HUES6 (cell line): ENCODE measurements at regions not wholly inside any gene's neighbourhood (a gene's known extent, or its start where the extent isn't known, plus 50 kb on each side); places are given as distances from the start of the nearest gene placed in this dataset.

Experiments used
- H3K27ac ChIP-seq: 2 replicates; pipeline ENCODE4 v1.7.0; 2013; ENCODE audit warnings: low read depth, mild to moderate bottlenecking, low read length, inconsistent platforms
- H3K27me3 ChIP-seq: 2 replicates; pipeline ENCODE4 v1.6.1; 2013; ENCODE audit warnings: low read length; ENCODE audit not compliant: control insufficient read depth, insufficient read depth
- H3K36me3 ChIP-seq: 2 replicates; pipeline ENCODE4 v1.6.1; 2013; ENCODE audit warnings: low read length; ENCODE audit not compliant: control insufficient read depth, insufficient read depth
- H3K4me1 ChIP-seq: 2 replicates; pipeline ENCODE4 v1.6.1; 2013; ENCODE audit warnings: low read length; ENCODE audit not compliant: control insufficient read depth, insufficient read depth
- H3K4me3 ChIP-seq: 2 replicates; pipeline ENCODE4 v1.5.1; 2013; ENCODE audit warnings: low read depth, low read length
- H3K9ac ChIP-seq: one replicate; pipeline ENCODE4 v1.6.1; 2013; ENCODE audit warnings: mild to moderate bottlenecking, low read length
- H3K9me3 ChIP-seq: 2 replicates; pipeline ENCODE4 v1.6.1; 2013; ENCODE audit warnings: low read depth, low read length; ENCODE audit not compliant: control insufficient read depth, insufficient read depth

DNA sequence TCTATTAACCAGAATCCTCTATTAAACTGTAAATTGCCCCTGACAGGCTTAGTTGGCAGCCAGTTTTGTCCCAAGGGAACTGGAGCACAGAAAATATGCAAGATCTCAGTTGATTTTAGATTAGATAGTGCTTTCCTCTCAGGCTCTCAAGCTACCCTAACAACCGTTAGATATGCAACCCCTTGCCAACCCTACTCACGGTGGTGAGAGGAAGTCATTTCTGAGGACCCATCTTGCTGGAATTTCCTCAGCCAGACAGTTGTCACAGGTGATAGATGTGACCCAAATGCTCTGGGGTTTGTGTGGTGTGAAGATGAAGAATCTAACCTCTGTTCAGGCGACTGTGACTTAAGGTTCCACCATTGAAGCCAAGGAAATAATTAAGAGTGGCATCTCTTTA, 447.1 kb downstream of the MID1IP1 start:
- Histone ChIP-seq H3K4me3 (no peak overlapping the region), H3K27me3 (no peaks in the 10 kb centered on the region), H3K9ac (no peak overlapping the region), H3K9me3 (peaks cover 2% of the 10 kb centered on the region; the same call in 1 of the 2 replicates), H3K4me1 (peaks cover 5% of the 10 kb centered on the region; the same call in 1 of the 2 replicates), H3K27ac (no peak overlapping the region), H3K36me3 (no peaks in the 10 kb centered on the region)

DNA sequence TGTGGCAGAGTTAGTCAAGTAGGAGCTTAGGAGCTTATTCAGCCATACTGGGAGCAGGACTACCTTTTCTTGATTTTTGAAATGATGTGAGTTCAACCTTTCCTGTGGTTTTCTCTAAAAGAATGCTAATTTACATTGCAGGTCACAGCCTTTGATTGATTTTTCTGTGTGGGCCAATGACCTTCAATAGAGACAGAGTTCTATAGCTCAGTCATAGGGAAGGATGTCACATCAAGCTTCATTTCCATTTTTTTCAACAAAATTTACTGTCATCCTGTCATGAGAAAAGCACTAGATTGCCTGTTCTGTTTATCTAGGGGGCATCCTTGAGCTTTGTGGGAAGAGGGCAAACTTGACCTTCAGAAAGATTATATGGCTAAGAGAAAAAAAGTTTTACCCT, 448.7 kb downstream of the MID1IP1 start:
- Histone ChIP-seq H3K4me1 (peaks cover 5% of the 10 kb centered on the region; the same call in 1 of the 2 replicates), H3K9me3 (peaks cover 2% of the 10 kb centered on the region; the same call in 1 of the 2 replicates), H3K27ac (no peak overlapping the region), H3K27me3 (no peaks in the 10 kb centered on the region), H3K4me3 (no peak overlapping the region), H3K36me3 (no peaks in the 10 kb centered on the region), H3K9ac (no peak overlapping the region)

DNA sequence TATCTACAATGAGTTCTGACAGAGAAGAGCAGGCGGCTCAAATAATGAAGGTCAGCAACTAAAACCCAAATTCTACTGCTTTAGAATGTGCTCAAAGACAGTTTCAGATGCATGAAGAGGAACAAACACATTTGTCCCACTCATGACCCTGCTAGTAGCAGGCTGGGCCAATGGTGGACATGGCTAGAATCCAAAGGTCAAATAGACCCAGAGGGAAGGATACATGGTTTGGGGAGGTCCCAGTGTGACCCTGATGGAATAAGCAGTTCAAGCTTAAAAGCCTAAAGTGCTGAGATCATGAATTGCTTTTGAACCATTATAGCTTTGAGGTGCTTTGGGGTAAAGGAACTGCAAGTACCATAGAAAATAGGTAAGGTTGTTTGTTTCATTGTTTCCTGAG, 450.7 kb downstream of the MID1IP1 start:
- Histone ChIP-seq H3K27ac (no peak overlapping the region), H3K27me3 (no peaks in the 10 kb centered on the region), H3K4me3 (no peak overlapping the region), H3K9me3 (peaks cover 9% of the 10 kb centered on the region; the same call in 1 of the 2 replicates), H3K9ac (no peak overlapping the region), H3K4me1 (peaks cover 5% of the 10 kb centered on the region; the same call in 1 of the 2 replicates), H3K36me3 (no peaks in the 10 kb centered on the region)

DNA sequence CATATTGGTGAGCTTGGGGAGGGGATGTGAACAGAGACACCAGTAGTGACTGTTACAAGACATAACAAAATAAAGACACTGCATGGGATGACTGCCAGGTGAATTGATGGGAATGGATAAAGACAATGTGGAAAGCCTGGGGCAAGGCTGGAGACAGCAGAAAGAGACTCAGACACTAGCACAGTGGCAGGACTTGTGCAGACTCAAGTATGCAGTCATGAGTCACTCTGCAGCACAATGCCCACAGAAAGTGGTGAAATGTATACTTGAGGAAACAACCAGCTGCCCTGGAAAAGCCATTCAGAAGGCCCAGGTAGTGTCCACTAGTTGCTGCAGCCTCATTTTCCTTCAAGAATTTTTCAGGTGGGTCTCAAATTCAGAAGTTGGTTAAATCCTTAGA, 452.3 kb downstream of the MID1IP1 start:
- Histone ChIP-seq H3K4me1 (peaks cover 7% of the 10 kb centered on the region; the same call in 1 of the 2 replicates), H3K36me3 (no peaks in the 10 kb centered on the region), H3K9me3 (peaks cover 9% of the 10 kb centered on the region; the same call in 1 of the 2 replicates), H3K4me3 (no peak overlapping the region), H3K27me3 (no peaks in the 10 kb centered on the region), H3K9ac (no peak overlapping the region), H3K27ac (no peak overlapping the region)

DNA sequence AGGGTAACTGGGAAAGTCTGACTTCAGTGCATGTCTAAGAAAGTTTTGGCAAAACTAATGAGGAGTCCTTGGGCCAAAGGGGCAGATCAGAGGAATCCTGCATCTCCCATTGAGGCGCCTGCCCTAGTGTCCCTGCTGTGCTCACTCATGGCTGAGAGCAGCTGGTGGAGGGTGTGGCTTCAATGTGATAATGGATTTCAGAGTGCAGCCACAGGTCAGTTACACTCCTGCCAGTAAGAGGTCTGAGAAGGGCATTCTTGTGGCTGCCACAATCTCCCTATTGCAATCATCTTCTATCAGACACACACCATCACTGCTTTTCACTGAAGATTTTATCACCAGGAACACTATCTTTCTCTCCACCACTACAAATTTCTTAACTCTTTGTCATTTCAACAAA, 457.1 kb downstream of the MID1IP1 start:
- H3K4me3 ChIP-seq = no peak overlapping the region
- peaks cover 9% of the 10 kb centered on the region; the same call in 1 of the 2 replicates for H3K4me1 ChIP-seq
- peaks cover 3% of the 10 kb centered on the region; the same call in 1 of the 2 replicates for H3K27me3 ChIP-seq
- H3K9ac ChIP-seq = no peak overlapping the region
- peaks cover 9% of the 10 kb centered on the region; the same call in 1 of the 2 replicates for H3K9me3 ChIP-seq
- no peak overlapping the region for H3K27ac ChIP-seq
- no peaks in the 10 kb centered on the region for H3K36me3 ChIP-seq

DNA sequence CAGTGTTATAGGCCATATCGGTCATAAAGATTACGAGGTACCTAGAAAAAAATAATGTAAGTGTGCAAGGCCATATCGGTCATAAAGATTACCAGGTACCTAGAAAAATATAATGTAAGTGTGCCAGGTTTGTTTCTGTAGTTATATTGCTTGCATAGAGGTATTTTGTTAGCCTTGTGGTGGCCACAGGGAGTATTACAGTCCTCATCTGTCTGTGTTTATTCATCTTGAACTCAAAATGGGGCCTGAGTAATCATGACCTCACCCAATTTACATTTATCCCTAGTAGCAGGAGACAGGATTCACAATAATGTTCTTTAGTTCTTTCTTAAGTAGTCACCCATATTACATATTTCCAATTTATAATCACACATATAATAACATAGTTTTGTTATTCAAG, 459.7 kb downstream of the MID1IP1 start:
- Histone ChIP-seq H3K9ac (no peak overlapping the region), H3K4me3 (no peak overlapping the region), H3K4me1 (peaks cover 9% of the 10 kb centered on the region; the same call in 1 of the 2 replicates), H3K36me3 (no peaks in the 10 kb centered on the region), H3K27ac (no peak overlapping the region), H3K9me3 (peaks cover 3% of the 10 kb centered on the region; the same call in 1 of the 2 replicates), H3K27me3 (peaks cover 3% of the 10 kb centered on the region; the same call in 1 of the 2 replicates)

DNA sequence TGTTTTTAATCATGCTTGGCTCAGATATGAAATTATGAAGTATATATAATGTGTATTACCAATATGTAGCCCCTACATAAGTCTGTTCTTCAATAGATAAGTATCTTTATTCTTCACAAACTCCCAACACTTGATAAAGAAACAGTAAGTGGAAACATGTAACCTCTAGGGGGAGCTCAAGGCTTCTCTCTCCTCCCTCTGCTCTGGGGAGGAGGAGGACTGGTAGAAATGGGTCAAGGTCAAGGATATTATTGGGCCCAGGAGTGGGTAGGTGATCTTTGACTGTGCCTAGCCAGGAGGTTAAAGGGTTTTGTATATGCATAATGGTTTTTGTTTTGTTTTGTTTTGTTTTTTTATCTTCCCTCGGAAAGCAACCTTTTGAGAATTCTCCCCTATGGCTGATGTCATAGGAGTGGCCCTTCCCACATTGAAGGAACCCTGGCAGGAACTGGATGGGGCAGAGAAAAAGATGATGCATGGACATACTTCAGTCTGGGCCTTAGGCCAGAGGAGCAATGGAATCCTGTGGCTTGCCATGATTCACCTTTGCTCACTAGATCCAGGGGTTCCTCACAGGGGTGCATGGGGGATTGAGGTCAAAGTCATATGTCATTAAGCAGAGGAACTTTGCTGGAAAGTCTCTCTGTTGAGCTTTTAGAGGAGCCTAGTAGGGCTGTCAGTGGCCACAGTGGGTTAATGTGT, 460.3 kb downstream of the MID1IP1 start:
- Histone ChIP-seq H3K9me3 (no peaks in the 10 kb centered on the region; the same call in 1 of the 2 replicates), H3K9ac (no peak overlapping the region)

DNA sequence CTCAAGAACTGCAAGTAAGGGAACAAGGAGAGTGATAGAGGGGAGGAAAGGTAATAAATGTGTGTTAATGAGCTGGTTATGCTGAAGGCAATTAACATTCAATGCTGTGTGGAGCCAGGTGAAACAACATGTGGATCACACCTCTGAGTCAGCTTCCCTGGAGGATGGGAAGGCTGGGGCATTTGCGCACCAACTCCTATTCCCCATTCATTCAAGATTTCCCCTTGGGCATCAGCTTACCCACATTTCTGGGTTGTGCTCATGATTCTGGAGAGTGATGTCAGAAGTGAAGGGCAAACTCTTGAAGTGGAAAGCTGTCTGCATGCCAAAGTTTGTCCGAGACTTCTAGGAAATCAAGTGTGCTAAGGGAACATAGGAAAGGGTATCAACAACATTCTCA, 461.4 kb downstream of the MID1IP1 start:
- H3K4me1 ChIP-seq = peaks cover 9% of the 10 kb centered on the region; the same call in 1 of the 2 replicates

More for the DNA sequence above, 460.3 kb downstream of the MID1IP1 start:
- peaks cover 9% of the 10 kb centered on the region; the same call in 1 of the 2 replicates for H3K4me1 ChIP-seq
- H3K27me3 ChIP-seq = peaks cover 3% of the 10 kb centered on the region; the same call in 1 of the 2 replicates
- H3K36me3 ChIP-seq = no peaks in the 10 kb centered on the region
- no peak overlapping the region for H3K27ac ChIP-seq
- no peak overlapping the region for H3K4me3 ChIP-seq

DNA sequence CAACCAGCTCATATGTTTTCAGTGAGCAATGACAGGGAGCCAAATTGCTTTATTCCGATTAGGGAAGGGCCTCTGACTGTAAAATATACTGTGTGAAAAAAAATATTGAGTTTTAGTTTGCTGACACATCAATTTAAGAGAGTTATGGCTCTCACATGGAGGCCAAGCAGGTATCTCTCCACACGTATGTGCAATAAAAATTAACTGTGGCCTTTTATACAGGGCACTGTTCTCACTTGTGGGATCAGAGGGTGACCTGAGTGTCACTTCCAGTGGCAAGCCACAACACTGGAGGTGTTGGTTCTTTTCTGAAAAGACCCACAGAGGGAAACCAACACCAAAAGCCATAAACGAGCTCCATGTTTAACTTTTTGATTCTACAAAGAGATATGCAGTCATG, 462.8 kb downstream of the MID1IP1 start:
- Histone ChIP-seq H3K36me3 (no peaks in the 10 kb centered on the region), H3K9me3 (no peaks in the 10 kb centered on the region; the same call in 1 of the 2 replicates), H3K27me3 (peaks cover 10% of the 10 kb centered on the region), H3K9ac (no peak overlapping the region), H3K4me3 (no peak overlapping the region), H3K27ac (no peak overlapping the region), H3K4me1 (no peaks in the 10 kb centered on the region)

More for the DNA sequence above, 461.4 kb downstream of the MID1IP1 start:
- peaks cover 10% of the 10 kb centered on the region for H3K27me3 ChIP-seq
- H3K9ac ChIP-seq = no peak overlapping the region
- H3K36me3 ChIP-seq = no peaks in the 10 kb centered on the region
- H3K27ac ChIP-seq = no peak overlapping the region
- H3K4me3 ChIP-seq = no peak overlapping the region
- H3K9me3 ChIP-seq = no peaks in the 10 kb centered on the region; the same call in 1 of the 2 replicates

DNA sequence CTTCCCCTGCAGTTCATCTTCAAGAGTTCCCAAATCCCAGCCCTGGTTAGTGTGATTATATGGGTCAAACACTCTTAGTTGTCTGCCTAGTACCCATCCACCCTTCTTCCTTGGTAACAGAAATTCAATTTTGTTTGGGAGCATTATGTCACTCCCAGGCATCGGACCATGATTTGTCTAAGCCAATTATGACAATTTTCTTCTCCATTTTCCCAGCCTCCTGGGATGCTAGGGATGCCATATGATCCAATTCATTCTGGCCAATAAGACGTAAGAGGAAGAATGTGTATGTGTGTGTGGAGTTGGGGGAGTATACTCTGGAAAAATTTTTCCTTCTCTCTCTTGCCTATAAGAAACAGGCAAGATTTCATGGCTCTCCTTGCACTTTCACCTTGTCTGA, 465.9 kb downstream of the MID1IP1 start:
- H3K27ac ChIP-seq = no peak overlapping the region
- H3K4me1 ChIP-seq = no peaks in the 10 kb centered on the region
- no peaks in the 10 kb centered on the region for H3K36me3 ChIP-seq
- no peak overlapping the region for H3K9ac ChIP-seq
- H3K4me3 ChIP-seq = no peak overlapping the region
- peaks cover 7% of the 10 kb centered on the region; the same call in 1 of the 2 replicates for H3K27me3 ChIP-seq
- H3K9me3 ChIP-seq = peaks cover 2% of the 10 kb centered on the region

DNA sequence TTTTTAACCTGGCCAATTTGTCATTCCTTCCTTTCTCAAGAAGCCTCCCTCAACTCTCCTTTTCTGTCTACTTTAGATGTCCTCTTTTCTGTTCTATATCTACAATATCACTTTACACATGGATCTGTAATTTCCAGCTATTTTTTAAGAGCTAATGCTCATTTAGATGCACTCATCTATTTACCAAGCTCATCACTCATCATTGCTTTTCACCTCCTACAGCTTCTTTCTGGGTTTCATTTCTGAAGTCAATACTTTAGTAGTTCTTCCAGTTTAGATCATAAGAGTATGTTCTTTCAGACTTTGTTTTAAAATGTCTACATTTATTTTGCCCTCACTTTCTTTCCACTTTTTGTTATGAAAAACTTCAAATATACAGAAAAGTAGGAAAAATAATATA, 466.9 kb downstream of the MID1IP1 start:
- Histone ChIP-seq H3K4me3 (no peak overlapping the region), H3K36me3 (no peaks in the 10 kb centered on the region), H3K9ac (no peak overlapping the region), H3K4me1 (no peaks in the 10 kb centered on the region), H3K9me3 (peaks cover 2% of the 10 kb centered on the region), H3K27ac (no peak overlapping the region), H3K27me3 (peaks cover 7% of the 10 kb centered on the region; the same call in 1 of the 2 replicates)
